Right lobe of liver (tissue), 6 donors: ENCODE measurements at regions not wholly inside any gene's neighbourhood (a gene's known extent, or its start where the extent isn't known, plus 50 kb on each side); places are given as distances from the start of the nearest gene placed in this dataset.

Source experiments
- ATAC-seq, 4 donors: fragments of 200-7000 bp; cut with Tn5 transposase; one replicate each; pipeline ENCODE4 v1.9.1; 2020; ENCODE audit warnings: mild to moderate bottlenecking in 4 of 4, moderate library complexity in 4 of 4
- DNase-seq, 3 donors: peaks; one replicate each; pipeline ENCODE4 v3.0.0-alpha.2; 2020
- H3K27ac ChIP-seq, 3 donors: fragments of 200-600 bp; one replicate each; pipeline ENCODE4 v1.8.0; 2022
- H3K27me3 ChIP-seq, 2 donors: fragments of 200-600 bp; one replicate each; pipeline ENCODE4 v1.8.0; 2022
- H3K36me3 ChIP-seq, 4 donors: fragments of 200-600 bp; sonication (generic) in 1 of 4; one replicate each; pipeline versions ENCODE4 v1.5.1 to v1.8.0; 2017 to 2022; ENCODE audit warnings: control low read depth in 1 of 4
- H3K4me1 ChIP-seq, 4 donors: fragments of 200-600 bp; sonication (generic) in 1 of 4; one replicate each; pipeline versions ENCODE4 v1.5.1 to v1.8.0; 2017 to 2022; ENCODE audit warnings: control low read depth in 1 of 4
- H3K4me3 ChIP-seq, 3 donors: fragments of 200-600 bp; one replicate each; pipeline ENCODE4 v1.8.0; 2022
- H3K9me3 ChIP-seq, 4 donors: fragments of 200-600 bp; sonication (generic) in 1 of 4; one replicate each; pipeline versions ENCODE4 v1.5.1 to v1.8.0; 2017 to 2022; ENCODE audit warnings: control low read depth in 1 of 4
- CTCF ChIP-seq, 4 donors: fragments of 200-600 bp in 3 of 4; fragments of 450-650 bp in 1 of 4; IDR thresholded peaks; one replicate each; pipeline versions ENCODE4 v1.5.1 to v1.8.0; 2016 to 2022; ENCODE audit warnings: antibody characterized with exemption in 4 of 4, mild to moderate bottlenecking in 2 of 4
- POLR2A ChIP-seq: fragments of 450-650 bp; IDR thresholded peaks from one replicate; pipeline ENCODE4 v1.6.1; 2017; ENCODE audit warnings: antibody characterized with exemption, mild to moderate bottlenecking
- WGBS: methylation state at CpG from one replicate; pipeline ENCODE4 v1.1.6; 2018; ENCODE audit warnings: low coverage, low lambda C conversion rate; ENCODE audit not compliant: insufficient coverage; ENCODE audit errors: missing lambda C conversion rate; 5-methylcytosine and 5-hydroxymethylcytosine counted together
- intact Hi-C, 2 donors: fragments of 100-400 bp; cut with DNase I; formaldehyde crosslinking; loops; one replicate each; pipeline versions ENCODE4 v1.11.2 to v1.14.1; 2022
- donor health status: DM: no; HTN: yes; CAD: no.
- donor health status: DM: no; HTN: no; CAD: no.
- donor health status: DM: no; HTN: no; CAD: no.
- donor health status: DM: no; HTN: yes; CAD: no.
- donor health status: DM: no; HTN: yes; CAD: no.

DNA sequence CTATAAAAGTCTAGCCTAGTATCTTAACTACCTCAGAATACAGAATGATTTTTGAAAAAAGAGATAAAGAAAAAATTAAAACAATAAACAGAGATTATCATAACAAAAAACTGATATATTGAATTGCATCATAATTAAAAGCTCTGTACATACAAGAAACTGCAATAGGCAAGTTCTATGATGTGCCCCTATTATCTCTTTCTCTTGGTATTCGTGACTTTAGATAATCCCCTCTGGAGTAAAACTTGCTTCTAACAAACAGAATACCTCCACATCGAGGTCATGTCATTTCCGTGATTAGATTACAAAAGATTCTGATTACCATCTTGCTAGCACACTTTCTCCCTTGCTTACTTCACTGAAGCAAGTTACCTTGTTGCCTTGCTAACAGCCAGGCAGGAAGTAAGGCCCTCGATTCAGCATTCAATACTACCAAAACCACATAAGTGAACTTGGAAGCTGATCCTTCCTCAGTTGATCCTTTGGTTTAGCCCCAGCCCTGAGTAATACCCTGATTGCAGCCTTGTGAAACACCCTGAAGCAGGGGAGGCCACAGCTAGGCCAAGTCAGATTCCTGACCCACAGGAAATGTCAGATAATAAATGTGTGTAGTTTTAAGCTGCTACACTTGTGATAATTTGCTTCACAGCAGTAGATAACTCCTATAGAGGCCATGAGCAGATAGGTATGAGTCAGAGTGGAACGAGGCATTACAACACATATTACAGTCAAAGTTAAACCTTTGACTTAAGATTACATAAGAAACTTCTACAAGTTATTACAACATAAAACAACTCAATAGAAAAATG is 53.7 kb upstream of the TMX4 start:
- Histone ChIP-seq H3K27me3 (no peaks in the 10 kb centered on the region), H3K9me3 (no peaks in the 10 kb centered on the region), H3K4me3 (no peak overlapping the region), H3K27ac (no peak overlapping the region), H3K36me3 (no peaks in the 10 kb centered on the region), H3K4me1 (no peaks in the 10 kb centered on the region)
- no peak for DNase-seq
- ATAC-seq, result peak; percentile 40 to 69 (median 60)
- 13% methylated on average over 5 of the region's 5 CpGs for WGBS
- intact Hi-C loops, result no loop called here
- TF ChIP-seq POLR2A, result no peak
- no peak for TF ChIP-seq CTCF (IDR thresholded peaks at IDR 0.05)

GRCh38 chr20:8074931-8075330 is 55.4 kb upstream of the TMX4 start:
- Histone ChIP-seq H3K36me3 (no peaks in the 10 kb centered on the region), H3K9me3 (no peaks in the 10 kb centered on the region), H3K27me3 (no peaks in the 10 kb centered on the region), H3K4me1 (no peaks in the 10 kb centered on the region), H3K27ac (no peak overlapping the region), H3K4me3 (no peak overlapping the region)
- intact Hi-C loops, result no loop called here
- no peak for DNase-seq
- TF ChIP-seq POLR2A, result no peak
- TF ChIP-seq CTCF (IDR thresholded peaks at IDR 0.05), result no peak
- no peak for ATAC-seq
- WGBS, result 87% methylated on average over 3 of the region's 3 CpGs

- intact Hi-C loops, result no loop called here
- H3K4me3 ChIP-seq, result no peak overlapping the region
- no peak for ATAC-seq
- WGBS, result 47% methylated on average over 3 of the region's 3 CpGs
- H3K27ac ChIP-seq, result no peak overlapping the region
- H3K9me3 ChIP-seq, result no peaks in the 10 kb centered on the region
- no peak for DNase-seq
- no peak for TF ChIP-seq CTCF (IDR thresholded peaks at IDR 0.05)
- no peak for TF ChIP-seq POLR2A
- no peaks in the 10 kb centered on the region for H3K4me1 ChIP-seq
- no peaks in the 10 kb centered on the region for H3K27me3 ChIP-seq
- H3K36me3 ChIP-seq, result no peaks in the 10 kb centered on the region
Measured at GRCh38 chr20:8076306-8077136, 55.5 kb upstream of the PLCB1 start.

DNA sequence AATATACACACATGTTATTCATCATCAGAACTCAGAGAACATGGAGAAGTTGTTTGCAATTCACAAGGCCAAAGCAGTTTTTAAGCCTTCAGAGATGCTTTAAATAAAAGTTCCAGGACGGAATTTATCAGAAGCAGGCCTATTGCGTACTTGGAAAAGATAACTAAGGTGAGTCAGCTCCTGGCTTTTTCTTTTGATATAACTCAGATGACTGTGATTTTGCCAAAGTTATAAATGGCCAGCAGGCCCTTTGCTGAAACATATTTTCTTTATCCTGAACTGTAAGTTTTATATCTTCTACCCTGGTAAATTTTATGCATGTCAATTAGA is 55.0 kb upstream of the PLCB1 start:
- intact Hi-C loops, result no loop called here
- no peak for ATAC-seq
- no peak overlapping the region for H3K4me3 ChIP-seq

More for the DNA sequence above, 55.0 kb upstream of the PLCB1 start:
- no peaks in the 10 kb centered on the region for H3K4me1 ChIP-seq
- TF ChIP-seq CTCF (IDR thresholded peaks at IDR 0.05) (no peak), POLR2A (no peak)
- DNase-seq, result no peak
- no peak overlapping the region for H3K27ac ChIP-seq
- H3K9me3 ChIP-seq, result no peaks in the 10 kb centered on the region
- WGBS, result 72% methylated on average over 2 of the region's 2 CpGs
- H3K27me3 ChIP-seq, result no peaks in the 10 kb centered on the region
- H3K36me3 ChIP-seq, result no peaks in the 10 kb centered on the region
